Keratinocyte (primary cell): ENCODE measurements at regions not wholly inside any gene's neighbourhood (a gene's known extent, or its start where the extent isn't known, plus 50 kb on each side); places are given as distances from the start of the nearest gene placed in this dataset.

ENCODE experiments used
- CTCF ChIP-seq, 3 experiments: IDR thresholded peaks in 1 of 3; conservative IDR thresholded peaks in 1 of 3; optimal IDR thresholded peaks in 1 of 3; 2 replicates in 2 of 3; 3 replicates in 1 of 3; pipeline versions ENCODE3 to v1.5.1; 2011; ENCODE audit warnings: low read length in 3 of 3, mild to moderate bottlenecking in 3 of 3, moderate library complexity in 2 of 3, control low read depth in 1 of 3, inconsistent platforms in 1 of 3; ENCODE audit not compliant: insufficient read depth in 2 of 3; ENCODE audit errors: extremely low read depth in 1 of 3
- EZH2 ChIP-seq: IDR thresholded peaks from one replicate; pipeline ENCODE4 v1.6.1; 2012; ENCODE audit warnings: inconsistent platforms, mild to moderate bottlenecking, low read length, moderate library complexity

- TF ChIP-seq CTCF (optimal IDR thresholded peaks at IDR 0.05 in 1 of 3, IDR thresholded peaks at IDR 0.05 in 1 of 3, conservative IDR thresholded peaks at IDR 0.05 in 1 of 3; ENCODE audit: extremely low read depth in 1 of 3, insufficient read depth in 2 of 3, low read length in 3 of 3) (no peak), EZH2 (no peak)
Observed at GRCh38 chr19:27748551-27749152, 1464.3 kb downstream of the UQCRFS1 start.
